ENCODE measurements at regions not wholly inside any gene's neighbourhood (a gene's known extent, or its start where the extent isn't known, plus 50 kb on each side); places are given as distances from the start of the nearest gene placed in this dataset.
A peak's percentile ranks its signal among the peaks of the same experiment; 100 is the strongest.

DNA sequence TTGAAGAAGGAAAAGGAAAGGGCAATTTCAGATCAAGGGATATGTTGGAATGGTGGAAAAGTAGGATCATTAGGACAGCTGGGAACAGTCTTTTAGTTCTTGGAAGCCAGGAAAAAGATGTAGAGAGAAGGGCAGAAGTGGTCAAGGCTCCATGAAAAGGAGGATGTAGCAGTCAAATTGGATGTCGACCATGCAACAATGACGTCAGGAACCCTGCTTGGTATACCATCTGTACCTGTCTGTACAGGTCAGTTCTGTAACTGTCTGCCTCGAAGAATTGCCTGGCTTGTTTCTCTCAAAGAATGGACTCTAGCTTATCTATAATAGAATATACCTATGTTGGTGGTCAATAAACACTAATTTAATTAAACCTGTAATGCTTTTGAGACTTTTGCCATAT, 157.8 kb upstream of the SGO1 start:
- TF ChIP-seq, protein P1, sequence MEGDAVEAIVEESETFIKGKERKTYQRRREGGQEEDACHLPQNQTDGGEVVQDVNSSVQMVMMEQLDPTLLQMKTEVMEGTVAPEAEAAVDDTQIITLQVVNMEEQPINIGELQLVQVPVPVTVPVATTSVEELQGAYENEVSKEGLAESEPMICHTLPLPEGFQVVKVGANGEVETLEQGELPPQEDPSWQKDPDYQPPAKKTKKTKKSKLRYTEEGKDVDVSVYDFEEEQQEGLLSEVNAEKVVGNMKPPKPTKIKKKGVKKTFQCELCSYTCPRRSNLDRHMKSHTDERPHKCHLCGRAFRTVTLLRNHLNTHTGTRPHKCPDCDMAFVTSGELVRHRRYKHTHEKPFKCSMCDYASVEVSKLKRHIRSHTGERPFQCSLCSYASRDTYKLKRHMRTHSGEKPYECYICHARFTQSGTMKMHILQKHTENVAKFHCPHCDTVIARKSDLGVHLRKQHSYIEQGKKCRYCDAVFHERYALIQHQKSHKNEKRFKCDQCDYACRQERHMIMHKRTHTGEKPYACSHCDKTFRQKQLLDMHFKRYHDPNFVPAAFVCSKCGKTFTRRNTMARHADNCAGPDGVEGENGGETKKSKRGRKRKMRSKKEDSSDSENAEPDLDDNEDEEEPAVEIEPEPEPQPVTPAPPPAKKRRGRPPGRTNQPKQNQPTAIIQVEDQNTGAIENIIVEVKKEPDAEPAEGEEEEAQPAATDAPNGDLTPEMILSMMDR (conservative IDR thresholded peaks at IDR 0.05; ENCODE audit: low read length): no peak
- no peak for DNase-seq (ENCODE audit: low read depth)
- no peak overlapping the region for H3K4me3 ChIP-seq (ENCODE audit: low read length)

DNA sequence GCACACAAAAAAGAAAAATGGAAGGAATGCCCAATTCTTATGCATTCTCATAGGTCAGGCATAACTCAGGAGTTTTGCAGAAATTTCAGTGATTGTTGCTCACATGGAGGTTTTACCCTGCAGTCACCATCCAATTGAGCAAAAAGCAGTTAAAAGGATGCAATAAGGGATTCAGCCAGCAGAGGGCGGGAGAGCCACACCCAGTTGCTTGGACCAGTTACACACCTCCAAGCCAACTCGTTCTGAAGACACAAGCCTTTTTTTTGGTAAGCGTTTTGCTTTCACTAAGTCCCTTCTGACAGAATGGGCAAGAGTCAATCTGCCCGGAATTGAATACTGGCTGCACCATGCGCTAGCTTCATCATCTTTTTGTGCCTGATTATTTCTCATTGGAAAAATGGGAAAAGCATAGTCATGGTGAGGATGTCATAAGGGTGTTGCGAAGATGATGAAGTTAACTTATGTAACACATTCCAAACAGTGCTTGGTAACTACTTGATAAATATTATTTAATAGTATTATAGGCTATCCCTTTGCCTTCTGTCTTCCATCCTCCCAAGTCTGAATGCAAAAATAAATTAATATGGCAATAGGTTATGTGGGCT, 154.4 kb upstream of the SGO1 start:
- peak; percentile 78 for DNase-seq (ENCODE audit: low read depth)
- no peak overlapping the region for H3K4me3 ChIP-seq (ENCODE audit: low read length)
- TF ChIP-seq, protein P1 (conservative IDR thresholded peaks at IDR 0.05; ENCODE audit: low read length): peak; percentile 98

DNA sequence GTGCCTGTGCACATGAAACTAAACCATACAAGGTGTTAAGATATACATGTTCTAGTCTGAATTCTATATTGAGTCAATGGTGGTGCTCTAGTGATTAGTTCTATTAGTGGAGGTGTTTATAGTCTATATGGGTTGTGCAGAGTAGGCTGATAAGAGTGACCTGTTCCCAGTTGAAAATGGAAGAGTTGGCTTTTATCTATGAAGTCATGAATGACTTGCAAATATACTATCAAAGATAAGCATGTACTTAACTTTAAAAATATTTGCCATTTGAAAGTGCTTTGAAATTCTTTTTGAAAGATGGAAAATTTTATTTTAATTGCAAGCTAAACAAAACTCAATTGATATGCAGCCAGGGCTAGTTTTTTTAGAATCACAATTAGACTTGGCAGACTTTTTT, 150.6 kb upstream of the SGO1 start:
- DNase-seq (ENCODE audit: low read depth): no peak
- TF ChIP-seq, protein P1 (conservative IDR thresholded peaks at IDR 0.05; ENCODE audit: low read length): no peak
- H3K4me3 ChIP-seq (ENCODE audit: low read length): no peak overlapping the region

DNA sequence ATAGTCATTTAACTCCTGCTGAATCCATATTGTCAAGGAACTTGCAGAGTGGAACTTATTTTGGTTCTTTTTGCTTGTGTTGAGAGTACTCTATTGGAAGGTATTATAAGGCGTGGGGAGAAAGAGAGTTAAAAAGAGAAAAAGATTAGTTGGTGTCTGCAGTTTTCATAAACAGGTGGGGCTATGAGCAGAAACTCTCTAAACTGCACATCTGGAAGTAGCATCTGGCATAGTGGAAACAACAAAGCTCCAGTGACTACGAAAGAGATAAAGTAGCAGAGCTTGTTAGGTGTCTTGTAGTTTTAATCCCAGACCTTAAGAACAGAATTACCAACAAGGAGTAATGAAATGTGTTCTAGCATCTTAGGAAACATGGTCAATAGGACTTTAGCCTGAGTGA, 148.8 kb upstream of the SGO1 start:
- TF ChIP-seq, protein P1 (conservative IDR thresholded peaks at IDR 0.05; ENCODE audit: low read length): no peak
- no peak for DNase-seq (ENCODE audit: low read depth)
- no peak overlapping the region for H3K4me3 ChIP-seq (ENCODE audit: low read length)

DNA sequence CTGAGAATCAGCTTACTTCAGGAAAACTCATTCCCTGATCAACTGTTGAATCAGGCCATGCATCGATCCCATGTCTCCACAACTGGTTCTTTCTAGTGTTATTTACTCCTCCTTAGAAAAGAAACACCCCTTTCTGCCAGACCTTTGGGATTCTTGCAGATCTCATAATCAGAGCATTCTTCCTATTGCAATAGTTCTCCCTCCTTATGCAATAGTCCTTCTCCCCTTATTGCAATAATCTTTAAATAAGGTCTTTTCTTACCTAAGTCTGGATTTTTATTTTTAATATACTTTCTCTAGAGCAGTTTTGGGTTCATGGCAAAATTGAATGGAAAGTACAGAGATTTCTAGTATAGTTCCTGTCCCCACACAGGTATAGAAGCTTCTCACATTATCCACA, 141.9 kb upstream of the SGO1 start:
- no peak for DNase-seq (ENCODE audit: low read depth)
- H3K4me3 ChIP-seq (ENCODE audit: low read length): no peak overlapping the region
- TF ChIP-seq, protein P1 (conservative IDR thresholded peaks at IDR 0.05; ENCODE audit: low read length): no peak

DNA sequence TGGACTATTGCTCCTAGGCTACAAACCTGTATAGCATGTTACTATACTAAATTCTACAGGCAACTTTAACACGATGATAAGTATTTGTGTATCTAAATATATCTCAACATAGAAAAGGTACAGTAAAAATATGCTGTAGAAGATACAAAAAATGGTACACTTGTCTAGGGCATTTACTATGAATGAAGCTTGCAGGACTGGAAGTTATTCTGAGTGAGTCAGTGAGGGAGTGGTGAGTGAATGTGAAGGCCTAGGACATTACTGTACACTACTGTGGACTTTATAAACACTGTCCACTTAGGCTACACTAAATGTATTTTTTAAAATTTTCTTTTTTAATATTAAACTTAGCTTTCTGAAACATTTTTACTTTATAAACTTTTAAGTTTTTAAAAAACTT, 140.5 kb upstream of the SGO1 start:
- no peak for DNase-seq (ENCODE audit: low read depth)
- TF ChIP-seq, protein P1 (conservative IDR thresholded peaks at IDR 0.05; ENCODE audit: low read length): no peak
- no peak overlapping the region for H3K4me3 ChIP-seq (ENCODE audit: low read length)

DNA sequence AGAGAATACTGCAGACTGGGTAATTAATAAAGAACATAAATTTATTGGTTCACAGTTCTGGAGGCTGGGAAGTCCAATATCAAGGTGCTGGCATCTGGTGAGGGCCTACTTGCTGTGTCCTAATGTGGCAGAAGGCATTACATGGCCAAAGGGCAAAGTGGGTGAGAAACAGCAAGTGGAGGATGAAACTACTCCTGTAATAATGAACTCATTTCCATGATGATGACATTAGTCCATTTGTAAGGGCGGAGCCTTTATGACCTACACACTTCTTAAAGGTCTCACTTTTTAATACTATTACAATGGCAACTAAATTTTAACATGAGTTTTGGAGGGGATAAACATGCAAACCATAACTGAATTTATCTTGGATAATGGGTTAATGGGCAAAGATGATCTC, 139.6 kb upstream of the SGO1 start:
- H3K4me3 ChIP-seq (ENCODE audit: low read length): no peak overlapping the region
- no peak for DNase-seq (ENCODE audit: low read depth)
- TF ChIP-seq, protein P1 (conservative IDR thresholded peaks at IDR 0.05; ENCODE audit: low read length): no peak

Measured in AG10803 (cell line).